T-helper 2 cell treated with Interferon-gamma antibody and Interleukin-4, amounts not matched to agents 5 μg/mL and 100 μg/mL, for 36 hours (primary cell): ENCODE measurements at regions not wholly inside any gene's neighbourhood (a gene's known extent, or its start where the extent isn't known, plus 50 kb on each side); places are given as distances from the start of the nearest gene placed in this dataset.

ENCODE experiments used
- DNase-seq: peaks from one replicate; pipeline ENCODE4 v3.0.0; 2021; ENCODE audit warnings: low spot score
- H3K27ac Mint-ChIP-seq: one replicate; pipeline ENCODE4 v1.8.0; 2021; ENCODE audit warnings: mild to moderate bottlenecking, mixed read lengths
- H3K27me3 Mint-ChIP-seq: one replicate; pipeline ENCODE4 v1.8.0; 2021; ENCODE audit warnings: low read depth, mixed read lengths
- H3K36me3 Mint-ChIP-seq: one replicate; pipeline ENCODE4 v1.8.0; 2021; ENCODE audit warnings: low read depth, mixed read lengths
- H3K4me1 Mint-ChIP-seq: one replicate; pipeline ENCODE4 v1.8.0; 2021; ENCODE audit warnings: low read depth, mixed read lengths
- H3K4me3 Mint-ChIP-seq: one replicate; pipeline ENCODE4 v1.8.0; 2022; ENCODE audit warnings: mild to moderate bottlenecking, moderate library complexity, mixed read lengths
- H3K9me3 Mint-ChIP-seq: one replicate; pipeline ENCODE4 v1.8.0; 2021; ENCODE audit warnings: mixed read lengths

GRCh38 chr4:129232589-129233337 is 136.8 kb downstream of the C4orf33 start:
- Mint-ChIP-seq H3K27me3 (peaks cover 3% of the 10 kb centered on the region), H3K27ac (no peak overlapping the region), H3K4me1 (no peaks in the 10 kb centered on the region), H3K4me3 (no peak overlapping the region), H3K9me3 (no peaks in the 10 kb centered on the region), H3K36me3 (no peaks in the 10 kb centered on the region)
- no peak for DNase-seq

- Mint-ChIP-seq H3K27ac (no peak overlapping the region), H3K4me3 (no peak overlapping the region), H3K36me3 (no peaks in the 10 kb centered on the region), H3K4me1 (no peaks in the 10 kb centered on the region), H3K9me3 (no peaks in the 10 kb centered on the region), H3K27me3 (peaks cover 3% of the 10 kb centered on the region)
- no peak for DNase-seq
These were observed 137.7 kb downstream of the C4orf33 start for GRCh38 chr4:129233691-129234090.

DNA sequence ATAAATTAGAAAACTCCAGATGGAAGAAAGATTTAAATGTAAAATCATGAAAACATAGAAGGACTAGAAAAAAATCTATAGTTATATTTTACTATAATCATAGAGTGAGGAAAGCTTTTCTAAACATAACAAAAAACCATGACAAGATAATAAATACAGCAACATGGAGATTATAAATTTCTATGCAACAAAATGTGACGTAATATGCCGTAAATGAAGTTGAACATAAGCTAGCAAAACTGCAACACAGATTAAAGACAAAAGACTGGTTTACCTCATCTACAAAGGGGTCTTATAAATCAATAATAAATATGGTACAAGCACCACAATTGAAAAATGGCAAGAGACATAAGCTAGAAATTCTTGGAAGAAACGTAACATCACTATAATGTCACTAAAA is 140.4 kb downstream of the C4orf33 start:
- Mint-ChIP-seq H3K36me3 (no peaks in the 10 kb centered on the region), H3K4me1 (no peaks in the 10 kb centered on the region), H3K9me3 (no peaks in the 10 kb centered on the region), H3K27ac (no peak overlapping the region), H3K27me3 (peaks cover 5% of the 10 kb centered on the region), H3K4me3 (no peak overlapping the region)
- DNase-seq = no peak

DNA sequence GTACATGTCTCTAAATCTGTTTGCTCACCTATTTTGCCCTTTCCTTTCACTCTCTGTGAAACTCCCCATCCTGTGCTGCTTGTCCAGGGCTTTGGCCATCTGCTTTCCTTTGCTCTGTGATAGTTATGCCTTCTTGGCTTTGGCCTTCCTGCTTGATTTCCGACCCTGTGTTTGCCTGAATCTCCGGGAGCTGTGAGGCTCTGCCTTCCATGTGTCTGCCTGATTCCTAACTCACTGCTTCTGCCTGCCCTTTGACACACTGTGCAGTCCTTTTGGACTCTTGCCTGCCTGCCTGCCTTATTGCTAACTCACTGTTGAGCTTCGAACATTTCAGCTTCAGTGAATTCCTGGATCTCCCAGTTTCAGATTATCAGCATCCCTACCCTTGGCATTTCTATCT is 143.1 kb downstream of the C4orf33 start:
- Mint-ChIP-seq H3K27ac (no peak overlapping the region), H3K36me3 (no peaks in the 10 kb centered on the region), H3K4me3 (no peak overlapping the region), H3K27me3 (peaks cover 5% of the 10 kb centered on the region), H3K4me1 (no peaks in the 10 kb centered on the region), H3K9me3 (no peaks in the 10 kb centered on the region)
- no peak for DNase-seq

DNA sequence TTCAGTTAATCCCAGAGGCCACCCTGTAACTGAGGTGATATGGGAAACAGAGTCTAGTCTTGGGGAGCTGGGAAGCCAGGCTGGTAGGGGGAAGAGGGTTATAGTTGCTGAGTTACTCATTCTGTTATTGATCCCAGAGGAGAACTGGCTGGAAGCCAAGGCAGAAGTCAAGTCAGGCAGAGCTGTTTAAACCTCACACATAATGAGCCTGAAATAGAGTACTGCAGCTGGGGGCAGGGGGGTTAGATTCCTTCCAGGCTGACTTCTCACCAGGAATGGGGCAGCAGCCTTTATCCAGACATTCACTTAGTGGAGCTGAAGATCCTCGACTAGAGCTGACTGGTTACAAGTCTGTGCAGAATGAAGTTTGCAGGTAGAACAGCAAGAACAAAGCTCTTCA is 144.9 kb downstream of the C4orf33 start:
- Mint-ChIP-seq H3K4me3 (no peak overlapping the region), H3K27ac (no peak overlapping the region), H3K36me3 (no peaks in the 10 kb centered on the region), H3K4me1 (no peaks in the 10 kb centered on the region), H3K9me3 (no peaks in the 10 kb centered on the region), H3K27me3 (peaks cover 2% of the 10 kb centered on the region)
- no peak for DNase-seq

DNA sequence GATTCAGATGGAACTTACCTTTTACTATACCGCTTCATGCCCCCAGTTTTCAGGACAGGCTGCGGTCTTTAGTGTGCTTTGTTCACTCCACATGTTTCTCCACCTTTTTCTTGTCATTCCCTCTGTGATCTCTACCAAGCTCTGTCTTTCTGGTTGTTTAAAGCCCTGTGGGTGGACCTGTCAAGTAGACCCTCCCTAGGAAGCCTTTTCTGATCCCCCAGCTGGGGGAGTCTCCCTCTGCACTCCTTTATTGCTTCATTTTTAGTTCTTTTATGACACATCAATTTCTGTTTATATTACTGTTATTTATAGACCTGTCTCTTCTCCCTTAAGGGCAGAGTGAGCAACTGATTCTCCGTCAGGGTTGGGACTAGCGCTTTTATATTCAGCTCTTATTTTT is 150.2 kb downstream of the C4orf33 start:
- Mint-ChIP-seq H3K27ac (no peak overlapping the region), H3K4me1 (no peaks in the 10 kb centered on the region), H3K27me3 (no peaks in the 10 kb centered on the region), H3K4me3 (no peak overlapping the region), H3K36me3 (no peaks in the 10 kb centered on the region), H3K9me3 (no peaks in the 10 kb centered on the region)
- no peak for DNase-seq

DNA sequence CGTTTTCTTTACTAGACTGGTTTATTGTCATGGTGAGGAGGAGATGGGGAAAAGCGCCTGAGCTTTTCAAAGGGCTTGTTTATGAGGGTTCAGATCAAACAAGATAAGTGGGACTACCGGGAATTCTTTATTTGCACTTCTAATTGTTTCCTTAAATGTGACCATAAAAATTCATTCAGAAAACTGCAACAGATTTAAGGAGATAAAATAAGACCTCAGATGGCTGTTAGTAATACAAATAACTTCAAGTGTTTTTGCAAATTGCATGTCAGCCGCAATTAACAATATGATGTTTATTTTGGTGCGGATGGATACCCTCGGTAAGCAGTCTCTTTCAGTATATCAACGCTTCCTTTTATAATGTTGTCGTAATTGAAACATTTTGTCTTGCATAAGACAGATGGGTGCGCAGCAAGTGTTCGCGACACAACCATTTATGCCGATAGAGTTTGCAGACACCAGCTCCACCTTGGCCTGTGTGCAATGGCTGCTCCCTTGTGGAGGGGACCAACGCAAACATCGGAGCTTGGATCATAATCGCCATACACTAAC is 151.0 kb downstream of the C4orf33 start:
- no peaks in the 10 kb centered on the region for H3K4me1 Mint-ChIP-seq
- no peak overlapping the region for H3K27ac Mint-ChIP-seq
- H3K36me3 Mint-ChIP-seq = no peaks in the 10 kb centered on the region
- DNase-seq = no peak
- no peaks in the 10 kb centered on the region for H3K27me3 Mint-ChIP-seq
- H3K9me3 Mint-ChIP-seq = no peaks in the 10 kb centered on the region
- no peak overlapping the region for H3K4me3 Mint-ChIP-seq

- Mint-ChIP-seq H3K9me3 (no peaks in the 10 kb centered on the region), H3K36me3 (no peaks in the 10 kb centered on the region), H3K27me3 (no peaks in the 10 kb centered on the region), H3K4me1 (no peaks in the 10 kb centered on the region), H3K27ac (no peak overlapping the region), H3K4me3 (no peak overlapping the region)
- no peak for DNase-seq
These were observed 152.7 kb downstream of the C4orf33 start for GRCh38 chr4:129248621-129249020.

DNA sequence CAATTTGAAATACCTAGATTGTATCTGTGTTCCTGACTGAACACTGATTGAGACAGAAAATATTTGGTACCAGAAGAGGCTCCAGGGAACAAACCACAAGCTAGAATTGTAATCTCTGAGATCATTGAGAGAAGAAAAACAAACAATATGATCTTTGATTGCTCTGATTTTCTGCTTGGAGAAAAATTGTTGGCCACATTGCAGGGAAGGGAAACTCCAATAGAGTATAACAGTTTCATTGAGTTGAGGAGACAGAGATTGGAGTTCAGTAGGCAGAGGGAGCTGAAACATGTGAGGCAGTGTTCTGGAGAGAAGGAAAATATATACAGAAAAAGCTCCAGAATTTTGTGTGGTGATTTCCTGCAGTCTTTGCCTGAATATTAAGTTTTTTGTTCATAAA is 158.2 kb downstream of the C4orf33 start:
- Mint-ChIP-seq H3K4me1 (no peaks in the 10 kb centered on the region), H3K27ac (no peak overlapping the region), H3K36me3 (no peaks in the 10 kb centered on the region), H3K4me3 (no peak overlapping the region), H3K27me3 (no peaks in the 10 kb centered on the region), H3K9me3 (no peaks in the 10 kb centered on the region)
- DNase-seq = no peak

DNA sequence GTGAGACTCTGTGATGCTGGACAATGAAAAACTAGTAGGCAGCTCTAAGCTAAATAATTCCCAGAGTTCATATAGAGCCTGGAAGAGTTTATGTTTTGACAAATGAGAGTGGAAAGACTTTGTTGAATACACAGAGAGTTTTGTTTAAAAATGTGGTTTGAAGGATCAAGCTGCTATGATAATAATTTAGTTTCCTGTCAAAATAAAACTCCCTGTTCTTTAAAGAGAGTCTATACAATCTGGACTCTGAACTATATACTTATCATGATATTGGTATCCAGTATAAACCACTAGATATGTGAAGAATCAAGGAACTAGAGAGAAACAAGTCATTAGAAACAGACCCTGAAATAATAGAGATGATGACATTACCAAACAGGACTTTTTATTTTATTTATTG is 158.6 kb downstream of the C4orf33 start:
- Mint-ChIP-seq H3K4me3 (no peak overlapping the region), H3K27me3 (no peaks in the 10 kb centered on the region), H3K27ac (no peak overlapping the region), H3K9me3 (no peaks in the 10 kb centered on the region), H3K4me1 (no peaks in the 10 kb centered on the region), H3K36me3 (no peaks in the 10 kb centered on the region)
- no peak for DNase-seq

DNA sequence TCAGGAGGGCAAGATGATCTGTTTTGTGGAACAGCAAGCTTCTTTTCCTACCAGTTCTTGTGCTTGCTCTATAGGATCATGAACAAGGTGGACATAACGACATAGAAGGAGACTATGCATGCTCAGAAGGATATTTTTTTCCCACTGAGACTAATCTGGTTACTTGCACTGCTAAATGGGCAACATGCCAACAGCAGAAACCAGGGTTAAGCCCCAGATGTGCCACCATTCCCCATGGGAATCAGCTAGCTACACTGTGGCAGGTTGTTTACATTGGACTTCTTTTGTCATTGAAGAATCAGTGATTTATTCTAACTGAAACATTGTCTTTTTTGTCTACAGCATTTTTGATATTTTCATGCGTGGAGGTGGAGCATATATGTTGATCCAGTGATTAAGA is 165.6 kb downstream of the C4orf33 start:
- H3K4me1 Mint-ChIP-seq = peaks cover 5% of the 10 kb centered on the region
- no peak overlapping the region for H3K4me3 Mint-ChIP-seq
- H3K36me3 Mint-ChIP-seq = no peaks in the 10 kb centered on the region
- H3K9me3 Mint-ChIP-seq = no peaks in the 10 kb centered on the region
- H3K27me3 Mint-ChIP-seq = no peaks in the 10 kb centered on the region
- no peak for DNase-seq
- no peak overlapping the region for H3K27ac Mint-ChIP-seq

GRCh38 chr4:129264008-129264657 is 168.2 kb downstream of the C4orf33 start:
- no peaks in the 10 kb centered on the region for H3K27me3 Mint-ChIP-seq
- H3K9me3 Mint-ChIP-seq = no peaks in the 10 kb centered on the region
- no peak for DNase-seq
- H3K27ac Mint-ChIP-seq = no peak overlapping the region
- H3K4me1 Mint-ChIP-seq = peaks cover 5% of the 10 kb centered on the region
- no peaks in the 10 kb centered on the region for H3K36me3 Mint-ChIP-seq
- peak overlapping the region; percentile 5 for H3K4me3 Mint-ChIP-seq

GRCh38 chr4:129278868-129279267 is 182.9 kb downstream of the C4orf33 start:
- Mint-ChIP-seq H3K4me3 (no peak overlapping the region), H3K27ac (no peak overlapping the region), H3K36me3 (no peaks in the 10 kb centered on the region), H3K9me3 (no peaks in the 10 kb centered on the region), H3K27me3 (no peaks in the 10 kb centered on the region), H3K4me1 (no peaks in the 10 kb centered on the region)
- no peak for DNase-seq

GRCh38 chr4:129282293-129282692 is 186.3 kb downstream of the C4orf33 start:
- no peak for DNase-seq
- no peak overlapping the region for H3K4me3 Mint-ChIP-seq
- H3K4me1 Mint-ChIP-seq = no peaks in the 10 kb centered on the region
- H3K27me3 Mint-ChIP-seq = no peaks in the 10 kb centered on the region
- H3K27ac Mint-ChIP-seq = no peak overlapping the region
- no peaks in the 10 kb centered on the region for H3K9me3 Mint-ChIP-seq
- H3K36me3 Mint-ChIP-seq = no peaks in the 10 kb centered on the region
